GM23248 (cell line): ENCODE measurements at regions not wholly inside any gene's neighbourhood (a gene's known extent, or its start where the extent isn't known, plus 50 kb on each side); places are given as distances from the start of the nearest gene placed in this dataset.

Experiments used
- EZH2 ChIP-seq: fragments of 200-600 bp; sonication (generic); IDR thresholded peaks from 2 replicates; pipeline ENCODE4 v1.6.1; 2018; ENCODE audit warnings: antibody characterized with exemption, mild to moderate bottlenecking; ENCODE audit not compliant: insufficient read depth, poor library complexity, severe bottlenecking
- EZH2phosphoT487 ChIP-seq: fragments of 200-600 bp; sonication (generic); IDR thresholded peaks from 2 replicates; pipeline ENCODE4 v1.6.1; 2018; ENCODE audit warnings: antibody characterized with exemption, moderate library complexity, mild to moderate bottlenecking, low read depth; ENCODE audit not compliant: insufficient read depth

DNA sequence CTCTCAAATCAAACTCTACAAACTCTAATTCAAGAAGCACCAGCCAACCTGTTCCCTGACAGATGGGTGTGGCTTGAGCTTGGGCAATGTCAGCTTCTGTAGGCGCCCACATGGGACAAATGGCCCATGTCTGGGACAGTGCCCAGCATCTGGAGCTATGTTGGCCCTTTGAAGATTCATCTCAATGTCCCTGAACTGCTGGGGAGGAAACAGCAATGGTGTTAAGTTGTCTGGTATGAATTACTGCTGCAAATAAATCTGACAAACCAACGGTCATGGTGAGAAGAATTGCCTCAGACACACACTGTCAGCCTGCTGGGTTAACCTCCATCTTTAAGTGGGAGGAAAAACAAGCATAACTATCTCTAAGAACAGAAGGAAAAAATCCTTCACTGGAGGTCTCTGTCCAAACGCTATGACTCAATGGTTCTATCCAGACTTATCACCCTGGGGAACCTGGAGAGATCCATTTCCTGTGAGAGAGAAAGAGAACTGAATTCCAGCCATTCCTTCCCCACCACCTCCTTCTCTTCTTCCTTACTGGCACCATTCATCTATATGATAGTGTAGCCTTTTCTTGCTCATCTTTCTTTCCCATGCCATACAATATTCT is 274.9 kb downstream of the CDH26 start:
- TF ChIP-seq EZH2phosphoT487 (no peak), EZH2 (no peak)
